Right atrium auricular region (tissue), 2 donors: ENCODE measurements at regions not wholly inside any gene's neighbourhood (a gene's known extent, or its start where the extent isn't known, plus 50 kb on each side); places are given as distances from the start of the nearest gene placed in this dataset.

Experiments
- DNase-seq: peaks from one replicate; pipeline ENCODE4 v3.0.0-alpha.2; 2019; ENCODE audit warnings: low spot score
- H3K27ac ChIP-seq, 2 donors: fragments of 200-600 bp; sonication (generic); 1 replicate in 1 of 2; 2 replicates in 1 of 2; pipeline ENCODE4 v1.5.1; 2016 to 2019
- H3K27me3 ChIP-seq, 2 donors: fragments of 200-600 bp; sonication (generic); one replicate each; pipeline versions ENCODE4 v1.5.1 to v1.6.0; 2017 to 2019
- H3K36me3 ChIP-seq: fragments of 200-600 bp; sonication (generic); one replicate; pipeline ENCODE4 v1.5.1; 2016
- H3K4me1 ChIP-seq, 2 donors: fragments of 200-600 bp; sonication (generic); one replicate each; pipeline versions ENCODE4 v1.5.1 to v1.6.0; 2017 to 2019
- H3K4me3 ChIP-seq, 2 donors: fragments of 200-600 bp; sonication (generic); 1 replicate in 1 of 2; 2 replicates in 1 of 2; pipeline ENCODE4 v1.5.1; 2017 to 2019; ENCODE audit warnings: mild to moderate bottlenecking in 1 of 2, moderate library complexity in 1 of 2
- H3K9me3 ChIP-seq, 2 donors: fragments of 200-600 bp; sonication (generic); one replicate each; pipeline ENCODE4 v1.5.1; 2019
- CTCF ChIP-seq, 2 donors: fragments of 200-600 bp; sonication (generic); IDR thresholded peaks; one replicate each; pipeline ENCODE4 v1.5.1; 2019; ENCODE audit warnings: antibody characterized with exemption in 2 of 2

DNA sequence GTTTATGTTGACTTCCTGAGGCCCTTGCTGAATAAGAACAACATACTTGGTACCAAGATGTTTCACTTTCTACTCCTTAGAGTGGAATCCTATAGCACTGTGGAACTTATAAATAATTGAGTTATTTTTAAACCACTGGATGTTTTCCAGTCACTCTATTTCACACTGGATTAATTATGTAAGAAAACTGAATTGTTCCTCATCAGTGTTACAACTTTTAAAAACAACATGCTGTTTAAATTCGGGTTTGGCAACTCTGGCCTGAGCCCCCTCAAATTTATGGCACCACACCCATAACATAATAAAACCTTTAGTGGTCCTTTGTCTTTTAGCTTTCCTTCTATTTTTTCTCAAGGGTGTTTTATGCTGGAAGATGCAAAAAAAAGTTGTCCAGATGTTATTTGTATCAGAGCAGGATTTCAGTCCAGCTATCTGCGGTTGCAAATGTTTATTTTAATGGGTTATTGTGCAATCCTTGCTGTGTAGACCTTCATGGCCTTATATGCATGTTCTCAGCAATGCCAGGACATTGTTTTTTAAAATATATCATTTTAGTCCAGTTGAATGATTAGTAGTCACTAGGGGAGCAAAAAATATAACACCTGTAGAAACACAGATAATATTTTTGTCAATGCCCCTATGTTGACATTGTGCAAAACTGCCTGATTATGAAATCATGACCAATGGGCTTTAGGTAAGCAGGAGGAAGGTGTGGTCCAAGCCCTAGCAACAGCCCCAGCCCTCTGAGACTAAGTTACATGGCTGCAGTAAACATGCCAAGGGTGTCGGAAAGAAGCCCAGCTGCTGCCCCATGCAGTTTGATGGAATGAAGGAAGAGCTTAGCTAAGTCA lies 638.0 kb upstream of the ZEB2 start:
- TF ChIP-seq CTCF (IDR thresholded peaks at IDR 0.05): no peak
- Histone ChIP-seq H3K36me3 (no peaks in the 10 kb centered on the region), H3K4me3 (no peak overlapping the region), H3K4me1 (peaks cover 0 to 9% of the 10 kb centered on the region in 2 donors), H3K9me3 (peaks cover 0 to 5% of the 10 kb centered on the region in 2 donors), H3K27me3 (no peaks in the 10 kb centered on the region), H3K27ac (peak overlapping the region in 1 of 2 donors; percentile 24)
- peak; percentile 84 for DNase-seq

DNA sequence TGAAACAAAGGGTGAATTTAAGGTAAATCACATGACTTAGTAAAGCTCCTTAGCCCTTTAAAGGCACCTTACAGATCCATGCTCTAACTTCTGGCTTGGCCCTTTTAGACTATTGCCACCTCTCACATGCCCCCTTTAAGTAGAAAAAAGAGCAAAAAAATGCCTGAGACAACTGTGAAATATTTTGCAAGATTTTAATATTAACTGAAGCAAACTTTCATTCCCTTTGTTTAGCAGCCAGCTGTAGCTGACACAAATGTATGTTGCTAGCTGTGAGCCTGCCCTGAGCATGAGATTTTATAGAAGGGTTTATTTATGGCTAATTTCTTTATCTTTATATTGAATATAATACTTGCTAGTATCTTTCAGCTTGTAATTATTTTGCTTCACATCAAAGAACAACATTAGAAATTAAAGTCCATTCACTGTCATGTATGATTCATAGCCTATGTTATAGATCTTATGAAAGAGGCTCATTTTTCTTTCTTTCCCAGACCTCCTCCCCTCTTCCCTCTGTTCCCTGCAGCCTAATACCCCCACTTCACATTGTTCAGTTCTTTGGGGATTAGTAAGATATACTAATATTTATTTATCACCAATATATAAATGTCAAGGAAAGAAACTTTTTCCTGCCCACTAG lies 637.2 kb upstream of the ZEB2 start:
- H3K27me3 ChIP-seq: no peaks in the 10 kb centered on the region
- no peaks in the 10 kb centered on the region for H3K36me3 ChIP-seq
- H3K27ac ChIP-seq: peak overlapping the region in 1 of 2 donors; percentile 24
- H3K9me3 ChIP-seq: peaks cover 0 to 5% of the 10 kb centered on the region in 2 donors
- TF ChIP-seq CTCF (IDR thresholded peaks at IDR 0.05): no peak
- no peak overlapping the region for H3K4me3 ChIP-seq
- DNase-seq: no peak
- peaks cover 0 to 9% of the 10 kb centered on the region in 2 donors for H3K4me1 ChIP-seq

DNA sequence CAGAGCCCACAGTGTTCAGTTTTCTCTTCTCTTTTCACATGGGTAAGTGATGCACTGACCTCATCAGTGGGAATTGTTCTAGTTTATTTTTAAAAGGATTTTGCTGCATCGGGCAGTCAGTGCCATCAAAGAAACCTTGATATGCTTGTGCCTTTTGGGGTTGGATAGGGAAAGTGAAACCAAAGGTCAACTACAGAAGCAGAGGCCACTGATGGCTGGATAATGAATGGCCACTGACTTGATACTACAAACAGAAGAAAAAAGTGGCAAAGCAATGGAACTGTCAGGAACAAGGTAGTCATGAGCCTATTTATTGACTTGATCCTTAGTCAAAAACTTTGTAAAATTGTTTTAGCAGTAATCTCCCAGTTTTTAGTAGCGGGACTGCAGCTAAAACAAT lies 636.3 kb upstream of the ZEB2 start:
- Histone ChIP-seq H3K4me3 (no peak overlapping the region), H3K36me3 (no peaks in the 10 kb centered on the region), H3K27ac (no peak overlapping the region), H3K9me3 (peaks cover 0 to 5% of the 10 kb centered on the region in 2 donors), H3K27me3 (no peaks in the 10 kb centered on the region), H3K4me1 (peaks cover 0 to 9% of the 10 kb centered on the region in 2 donors)
- DNase-seq: no peak
- no peak for TF ChIP-seq CTCF (IDR thresholded peaks at IDR 0.05)

- no peaks in the 10 kb centered on the region for H3K36me3 ChIP-seq
- no peaks in the 10 kb centered on the region for H3K27me3 ChIP-seq
- peaks cover 0 to 5% of the 10 kb centered on the region in 2 donors for H3K9me3 ChIP-seq
- no peak for DNase-seq
- no peak overlapping the region for H3K27ac ChIP-seq
- peaks cover 0 to 9% of the 10 kb centered on the region in 2 donors for H3K4me1 ChIP-seq
- no peak for TF ChIP-seq CTCF (IDR thresholded peaks at IDR 0.05)
- H3K4me3 ChIP-seq: no peak overlapping the region
Measured at GRCh38 chr2:145155196-145155595, 635.3 kb upstream of the ZEB2 start.

- H3K4me3 ChIP-seq: no peak overlapping the region
- TF ChIP-seq CTCF (IDR thresholded peaks at IDR 0.05): no peak
- no peak overlapping the region for H3K27ac ChIP-seq
- H3K4me1 ChIP-seq: peaks cover 0 to 9% of the 10 kb centered on the region in 2 donors
- H3K9me3 ChIP-seq: peaks cover 0 to 5% of the 10 kb centered on the region in 2 donors
- no peaks in the 10 kb centered on the region for H3K36me3 ChIP-seq
- no peak for DNase-seq
- no peaks in the 10 kb centered on the region for H3K27me3 ChIP-seq
Measured at GRCh38 chr2:145154731-145155130, 634.8 kb upstream of the ZEB2 start.
